Left ventricle myocardium inferior (tissue), 1 donor: ENCODE measurements at regions not wholly inside any gene's neighbourhood (a gene's known extent, or its start where the extent isn't known, plus 50 kb on each side); places are given as distances from the start of the nearest gene placed in this dataset.

Source experiments
- DNase-seq: peaks from one replicate; pipeline ENCODE4 v3.0.0-alpha.2; 2020
- H3K27ac ChIP-seq: fragments of 200-600 bp; replicated peaks from 2 replicates; pipeline ENCODE4 v1.8.0; 2021
- H3K27me3 ChIP-seq: fragments of 200-600 bp; 2 replicates; pipeline ENCODE4 v1.8.0; 2021; ENCODE audit warnings: low read depth
- H3K36me3 ChIP-seq: fragments of 200-600 bp; 2 replicates; pipeline ENCODE4 v1.8.0; 2021
- H3K4me1 ChIP-seq: fragments of 200-600 bp; 2 replicates; pipeline ENCODE4 v1.8.0; 2021
- H3K4me3 ChIP-seq: fragments of 200-600 bp; 2 replicates; pipeline ENCODE4 v1.8.0; 2021; ENCODE audit warnings: mild to moderate bottlenecking, moderate library complexity
- H3K9me3 ChIP-seq: fragments of 200-600 bp; replicated peaks from 2 replicates; pipeline ENCODE4 v1.8.0; 2021
- intact Hi-C: fragments of 100-400 bp; cut with micrococcal nuclease; formaldehyde crosslinking; loops from one replicate; pipeline ENCODE4 v1.11.0; 2022
- TF ChIP-seq, protein P1 (sequence below): fragments of 200-600 bp; IDR thresholded peaks from 2 replicates; pipeline ENCODE4 v1.8.0; 2021; ENCODE audit warnings: antibody characterized with exemption, mild to moderate bottlenecking, borderline replicate concordance
- donor health status: DM: no; HTN: yes; CAD: no; lungs with severe emphysema.

DNA sequence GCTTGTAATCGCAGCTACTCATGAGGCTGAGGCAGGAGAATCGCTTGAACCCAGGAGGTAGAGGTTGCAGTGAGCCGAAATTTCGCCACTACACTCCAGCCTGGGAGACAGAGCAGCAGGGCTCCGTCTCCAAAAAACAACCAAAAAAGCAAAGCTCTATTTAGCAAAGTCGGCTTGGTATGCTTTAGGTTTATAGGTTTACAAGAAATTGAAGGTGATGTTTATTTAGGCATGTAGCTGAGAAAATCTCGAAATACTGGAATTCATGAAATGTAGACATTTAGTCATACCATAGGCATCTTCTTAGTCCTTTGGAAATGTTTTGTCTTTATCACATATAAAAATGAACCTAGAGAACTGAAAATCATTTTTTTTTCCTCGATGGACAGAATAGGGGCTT, 453.8 kb upstream of the ANKRD30A start:
- no peak for DNase-seq
- no peak overlapping the region for H3K4me3 ChIP-seq
- TF ChIP-seq, protein P1, sequence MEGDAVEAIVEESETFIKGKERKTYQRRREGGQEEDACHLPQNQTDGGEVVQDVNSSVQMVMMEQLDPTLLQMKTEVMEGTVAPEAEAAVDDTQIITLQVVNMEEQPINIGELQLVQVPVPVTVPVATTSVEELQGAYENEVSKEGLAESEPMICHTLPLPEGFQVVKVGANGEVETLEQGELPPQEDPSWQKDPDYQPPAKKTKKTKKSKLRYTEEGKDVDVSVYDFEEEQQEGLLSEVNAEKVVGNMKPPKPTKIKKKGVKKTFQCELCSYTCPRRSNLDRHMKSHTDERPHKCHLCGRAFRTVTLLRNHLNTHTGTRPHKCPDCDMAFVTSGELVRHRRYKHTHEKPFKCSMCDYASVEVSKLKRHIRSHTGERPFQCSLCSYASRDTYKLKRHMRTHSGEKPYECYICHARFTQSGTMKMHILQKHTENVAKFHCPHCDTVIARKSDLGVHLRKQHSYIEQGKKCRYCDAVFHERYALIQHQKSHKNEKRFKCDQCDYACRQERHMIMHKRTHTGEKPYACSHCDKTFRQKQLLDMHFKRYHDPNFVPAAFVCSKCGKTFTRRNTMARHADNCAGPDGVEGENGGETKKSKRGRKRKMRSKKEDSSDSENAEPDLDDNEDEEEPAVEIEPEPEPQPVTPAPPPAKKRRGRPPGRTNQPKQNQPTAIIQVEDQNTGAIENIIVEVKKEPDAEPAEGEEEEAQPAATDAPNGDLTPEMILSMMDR, result no peak
- no peak overlapping the region for H3K27ac ChIP-seq
- H3K9me3 ChIP-seq, result no peaks in the 10 kb centered on the region
- H3K27me3 ChIP-seq, result no peaks in the 10 kb centered on the region
- no peaks in the 10 kb centered on the region for H3K36me3 ChIP-seq
- intact Hi-C loops, result no loop called here
- peaks cover 13% of the 10 kb centered on the region for H3K4me1 ChIP-seq

DNA sequence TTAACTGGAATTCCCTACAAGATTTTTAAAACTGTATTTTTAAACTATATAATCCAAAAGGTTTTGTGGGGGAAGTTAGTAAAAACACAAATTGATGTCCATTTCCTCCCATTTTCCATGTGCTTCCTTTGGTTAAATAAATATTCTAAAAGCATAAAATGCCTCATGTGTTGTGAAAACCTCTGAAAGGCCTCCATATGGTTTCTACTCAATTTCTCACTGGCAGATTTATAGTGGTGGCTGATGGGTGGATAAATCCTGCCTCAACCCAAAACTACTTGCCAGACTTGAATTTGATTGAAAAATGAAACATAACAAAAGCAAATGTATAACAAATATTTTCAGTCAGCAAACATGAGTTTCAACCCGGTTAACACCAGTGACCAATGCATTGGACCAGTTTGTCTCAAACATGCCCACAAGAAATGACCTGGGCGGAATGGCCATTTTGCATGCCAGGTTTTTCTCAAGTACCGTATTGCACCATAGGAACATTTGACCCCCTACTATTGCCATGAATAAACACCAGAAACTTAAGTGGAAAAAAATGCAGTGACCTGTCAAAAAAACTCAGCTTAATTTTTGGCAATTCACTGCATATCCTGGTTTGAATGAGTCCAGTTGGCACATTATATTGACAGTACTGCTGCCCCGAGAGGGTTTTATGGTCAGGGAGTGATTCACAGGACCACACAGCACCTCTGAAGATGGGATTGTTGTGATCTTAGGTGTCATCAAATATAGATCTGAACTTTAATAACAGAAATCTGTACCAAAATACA, 454.6 kb upstream of the ANKRD30A start:
- no peaks in the 10 kb centered on the region for H3K9me3 ChIP-seq
- intact Hi-C loops, result no loop called here
- no peak for DNase-seq

DNA sequence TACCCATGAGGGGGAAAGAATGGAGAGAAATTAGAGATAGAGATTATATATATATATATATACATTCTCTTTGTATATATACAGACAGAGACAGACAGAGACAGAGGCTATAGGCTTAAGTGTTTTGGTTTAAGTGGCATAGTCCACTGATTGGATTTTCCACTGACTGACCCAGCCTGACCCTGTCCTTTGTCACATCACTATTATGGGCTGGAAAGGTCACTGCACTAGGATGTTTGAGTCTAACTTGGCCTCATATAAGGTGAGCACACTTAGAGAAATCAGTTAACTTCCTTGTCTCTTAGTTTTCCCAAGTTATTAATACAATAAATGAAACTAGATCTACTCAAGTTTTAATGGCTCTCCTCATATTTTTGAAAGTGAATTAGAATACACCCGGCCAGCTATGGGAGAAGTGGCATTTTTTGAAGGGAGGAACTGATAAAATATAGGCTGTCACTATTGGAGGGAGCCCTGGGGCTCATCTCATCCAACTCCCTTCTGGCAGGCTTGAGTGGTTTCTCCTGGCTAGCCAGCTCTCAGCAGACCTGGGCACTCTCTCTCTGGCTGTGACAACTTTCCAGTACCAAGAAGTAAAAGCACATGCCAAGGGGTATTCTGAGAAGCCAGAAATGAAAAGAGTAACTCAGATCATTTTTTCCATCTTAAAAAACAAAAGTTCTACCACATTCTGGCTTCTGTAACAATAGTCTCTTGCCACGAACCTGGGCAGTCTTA, 455.6 kb upstream of the ANKRD30A start:
- TF ChIP-seq, protein P1, result no peak
- DNase-seq, result no peak
- Histone ChIP-seq H3K27ac (no peak overlapping the region), H3K4me1 (peaks cover 9% of the 10 kb centered on the region), H3K36me3 (no peaks in the 10 kb centered on the region), H3K9me3 (no peaks in the 10 kb centered on the region), H3K27me3 (no peaks in the 10 kb centered on the region), H3K4me3 (no peak overlapping the region)
- intact Hi-C loops, result no loop called here

More for the DNA sequence above, 454.6 kb upstream of the ANKRD30A start:
- H3K4me1 ChIP-seq, result peaks cover 9% of the 10 kb centered on the region
- no peaks in the 10 kb centered on the region for H3K27me3 ChIP-seq
- TF ChIP-seq, protein P1, result no peak
- H3K27ac ChIP-seq, result no peak overlapping the region
- no peak overlapping the region for H3K4me3 ChIP-seq
- no peaks in the 10 kb centered on the region for H3K36me3 ChIP-seq

GRCh38 chr10:36666451-36666850, 458.9 kb upstream of the ANKRD30A start:
- DNase-seq, result no peak
- Histone ChIP-seq H3K4me3 (no peak overlapping the region), H3K27ac (no peak overlapping the region), H3K36me3 (no peaks in the 10 kb centered on the region), H3K4me1 (peaks cover 9% of the 10 kb centered on the region), H3K27me3 (no peaks in the 10 kb centered on the region), H3K9me3 (no peaks in the 10 kb centered on the region)
- intact Hi-C loops, result no loop called here
- TF ChIP-seq, protein P1, result no peak

DNA sequence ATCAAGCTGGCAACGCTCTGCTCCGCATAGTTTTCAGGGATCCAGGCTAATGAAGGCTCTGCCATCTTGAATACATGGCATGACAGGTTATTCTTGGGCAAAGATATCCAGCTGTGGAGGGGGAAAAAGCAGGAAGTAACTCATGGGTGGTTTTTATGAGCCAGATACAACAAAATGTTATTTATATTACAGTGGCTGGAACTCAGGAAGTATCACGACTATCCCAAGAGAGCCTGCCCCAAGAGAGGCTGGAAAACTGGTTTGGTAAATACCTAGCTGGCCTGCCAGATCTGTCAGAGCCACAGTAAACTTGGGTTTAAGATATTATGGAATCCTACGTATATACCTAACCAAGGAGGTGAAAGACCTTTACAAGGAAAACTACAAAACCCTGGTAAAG, 462.8 kb upstream of the ANKRD30A start:
- Histone ChIP-seq H3K27ac (no peak overlapping the region), H3K9me3 (peaks cover 3% of the 10 kb centered on the region), H3K36me3 (no peaks in the 10 kb centered on the region), H3K4me1 (no peaks in the 10 kb centered on the region), H3K27me3 (no peaks in the 10 kb centered on the region), H3K4me3 (no peak overlapping the region)
- TF ChIP-seq, protein P1, result no peak
- intact Hi-C loops, result no loop called here
- no peak for DNase-seq
